GDM1 (cell line): ENCODE measurements at regions not wholly inside any gene's neighbourhood (a gene's known extent, or its start where the extent isn't known, plus 50 kb on each side); places are given as distances from the start of the nearest gene placed in this dataset.
A peak's percentile ranks its signal among the peaks of the same experiment; 100 is the strongest.

ENCODE experiments used
- DNase-seq: peaks from one replicate; lab custom pipeline; 2025; lab: John Stamatoyannopoulos, UW

DNA sequence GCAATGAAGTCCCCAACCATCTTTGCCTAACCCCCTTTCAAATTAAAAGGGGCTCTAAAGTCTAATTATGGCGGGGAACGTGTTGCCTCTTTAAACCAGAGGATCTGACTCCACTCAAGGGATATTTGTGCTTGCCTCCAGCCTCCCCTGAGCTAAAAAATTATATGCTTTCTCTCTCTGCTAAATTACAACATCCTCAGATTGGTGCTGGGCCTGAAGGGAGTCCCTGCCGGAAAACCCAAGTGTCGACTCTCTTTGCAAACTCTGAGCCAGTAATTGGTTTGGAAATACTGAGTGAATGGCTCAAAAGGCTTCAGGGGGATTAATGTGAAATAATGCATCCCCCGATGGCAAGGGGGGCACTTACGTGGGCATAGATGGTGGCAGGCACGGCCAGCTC is 208.5 kb upstream of the TNRC6C start:
- no peak for DNase-seq

DNA sequence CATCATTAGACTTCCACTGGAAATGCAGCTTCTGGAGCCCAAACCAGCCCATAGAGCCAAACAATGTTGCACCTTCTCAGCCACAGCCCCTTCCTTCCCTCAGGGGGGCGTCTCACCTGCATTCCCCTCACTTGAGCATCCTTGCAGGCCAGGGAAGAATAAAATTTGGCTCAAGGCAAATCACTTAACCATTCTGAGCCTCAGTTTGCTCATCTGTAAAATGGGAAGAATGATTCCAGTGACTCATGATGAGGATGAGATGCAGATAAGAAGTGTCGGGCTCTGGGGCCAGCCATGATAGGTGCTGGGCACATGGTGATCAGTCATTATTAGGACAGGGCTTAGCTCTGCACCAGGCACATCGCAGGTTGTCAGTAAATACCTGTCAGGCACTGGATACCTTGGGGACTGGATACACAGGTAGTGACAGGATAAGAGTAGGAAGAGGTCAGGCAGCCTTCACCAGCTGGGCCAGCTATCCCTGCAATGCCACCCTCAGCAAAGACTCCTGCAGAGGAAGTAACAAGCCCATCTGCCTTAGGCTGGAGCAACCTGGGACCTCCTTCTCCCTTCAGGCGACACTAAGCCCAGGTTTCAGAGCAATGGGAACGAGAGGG is 208.0 kb upstream of the TNRC6C start:
- no peak for DNase-seq

DNA sequence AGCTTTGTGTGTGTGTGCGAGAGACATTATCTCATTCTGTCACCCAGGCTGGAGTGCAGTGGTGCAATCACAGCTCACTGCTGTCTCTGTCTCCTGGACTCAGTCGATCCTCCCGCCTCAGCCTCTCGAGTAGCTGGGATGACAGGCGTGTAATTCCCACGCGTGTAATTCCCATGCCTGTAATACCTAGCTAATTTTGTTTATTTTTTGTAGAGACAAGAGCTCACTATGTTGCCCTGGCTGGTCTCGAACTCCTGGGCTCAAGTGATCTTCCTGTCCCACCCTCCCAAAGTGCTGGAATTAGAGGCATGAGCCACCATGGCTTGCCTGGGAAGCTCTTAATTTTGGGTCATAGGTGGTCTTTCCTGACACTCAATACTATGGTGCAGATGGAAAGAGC is 205.3 kb upstream of the TNRC6C start:
- no peak for DNase-seq

DNA sequence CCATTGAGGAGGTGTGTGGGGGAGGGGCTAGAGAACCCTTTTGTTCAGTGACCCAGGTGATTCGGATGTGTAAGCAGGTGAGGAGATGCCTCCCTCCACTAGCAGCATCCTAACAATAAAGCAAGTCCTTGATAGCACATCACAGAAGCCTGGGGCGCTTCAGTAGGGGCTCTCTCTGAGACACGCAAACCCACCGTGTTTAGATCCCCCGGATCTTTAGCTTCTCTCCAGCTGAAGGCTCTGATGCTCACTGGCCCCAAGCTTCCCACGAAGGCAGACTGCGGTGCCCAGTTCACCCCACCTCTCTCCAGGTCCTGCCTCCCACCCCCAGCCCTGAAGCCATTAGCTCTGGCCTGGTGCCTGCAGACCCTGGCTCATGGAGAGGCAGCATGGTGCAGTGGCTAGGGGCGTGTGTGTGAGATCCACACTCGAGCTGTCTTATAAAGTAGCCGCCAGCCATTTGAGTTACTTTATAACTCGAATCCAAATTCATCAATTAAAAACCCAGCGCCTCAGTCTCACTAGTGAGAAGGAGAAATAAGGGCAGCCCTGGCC is 204.7 kb upstream of the TNRC6C start:
- no peak for DNase-seq

DNA sequence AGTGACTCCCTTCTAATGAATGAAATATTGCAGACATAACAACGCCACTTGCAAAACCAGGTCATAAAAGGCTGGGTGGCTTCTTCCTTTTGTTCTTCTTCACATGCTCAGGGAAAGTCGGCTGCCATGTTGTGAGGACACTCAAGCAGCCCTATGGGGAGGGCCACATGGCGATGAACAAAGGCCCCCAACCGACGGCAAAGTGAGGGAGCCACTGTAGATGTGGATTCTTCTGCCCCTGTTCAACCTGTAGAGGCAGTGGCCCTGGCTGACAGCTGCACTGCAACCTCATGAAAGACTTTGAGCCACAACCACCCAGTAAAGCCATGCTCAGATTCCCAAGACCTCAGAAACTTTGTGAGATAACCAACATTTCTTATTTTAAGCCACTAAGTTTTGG is 203.5 kb upstream of the TNRC6C start:
- no peak for DNase-seq

DNA sequence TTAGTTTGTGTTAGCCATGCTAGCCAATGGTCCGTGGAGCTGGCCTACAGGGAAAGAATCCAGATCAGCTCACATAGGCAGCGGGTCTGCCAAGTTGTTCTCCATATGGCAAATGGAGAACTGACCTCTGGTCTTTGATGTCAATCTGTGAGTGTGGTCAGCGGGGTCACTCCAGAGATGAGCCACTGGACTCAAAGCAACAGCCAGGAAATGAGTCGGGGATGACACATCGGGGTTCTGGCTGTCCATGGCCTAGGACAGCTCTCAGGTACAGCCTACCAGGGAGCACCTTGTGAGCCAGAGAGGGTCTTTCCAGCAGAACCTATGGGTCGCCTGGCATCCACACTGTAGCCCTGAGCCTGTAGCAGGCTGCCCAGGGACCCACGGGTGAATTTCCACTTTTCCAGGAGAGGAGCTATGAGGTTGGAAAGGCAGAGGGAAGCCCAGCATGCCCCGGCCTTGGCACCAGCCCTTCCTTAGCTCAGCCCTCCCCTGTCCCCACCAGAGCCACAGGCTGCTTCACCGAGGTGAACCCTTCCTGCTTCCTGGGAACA is 203.0 kb upstream of the TNRC6C start:
- DNase-seq = no peak

DNA sequence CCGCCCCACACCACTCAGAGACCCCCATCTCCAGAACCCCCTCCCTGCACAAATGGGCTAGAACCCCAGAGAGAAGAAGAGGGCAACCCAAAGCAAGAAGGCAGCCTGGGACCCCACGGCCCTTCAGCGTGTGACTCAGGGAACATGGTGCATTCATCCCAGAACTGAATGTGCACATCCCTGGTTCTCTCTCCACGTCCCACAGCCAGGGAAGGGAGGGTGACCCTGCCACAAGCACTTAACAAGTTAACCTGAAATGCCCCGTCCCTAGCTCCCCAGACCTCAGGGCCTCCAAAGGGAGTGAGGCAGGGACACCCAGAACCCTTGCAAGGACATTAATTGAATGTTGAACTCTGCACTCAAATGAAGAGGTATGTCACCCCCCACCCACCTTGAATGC is 202.5 kb upstream of the TNRC6C start:
- DNase-seq = no peak

DNA sequence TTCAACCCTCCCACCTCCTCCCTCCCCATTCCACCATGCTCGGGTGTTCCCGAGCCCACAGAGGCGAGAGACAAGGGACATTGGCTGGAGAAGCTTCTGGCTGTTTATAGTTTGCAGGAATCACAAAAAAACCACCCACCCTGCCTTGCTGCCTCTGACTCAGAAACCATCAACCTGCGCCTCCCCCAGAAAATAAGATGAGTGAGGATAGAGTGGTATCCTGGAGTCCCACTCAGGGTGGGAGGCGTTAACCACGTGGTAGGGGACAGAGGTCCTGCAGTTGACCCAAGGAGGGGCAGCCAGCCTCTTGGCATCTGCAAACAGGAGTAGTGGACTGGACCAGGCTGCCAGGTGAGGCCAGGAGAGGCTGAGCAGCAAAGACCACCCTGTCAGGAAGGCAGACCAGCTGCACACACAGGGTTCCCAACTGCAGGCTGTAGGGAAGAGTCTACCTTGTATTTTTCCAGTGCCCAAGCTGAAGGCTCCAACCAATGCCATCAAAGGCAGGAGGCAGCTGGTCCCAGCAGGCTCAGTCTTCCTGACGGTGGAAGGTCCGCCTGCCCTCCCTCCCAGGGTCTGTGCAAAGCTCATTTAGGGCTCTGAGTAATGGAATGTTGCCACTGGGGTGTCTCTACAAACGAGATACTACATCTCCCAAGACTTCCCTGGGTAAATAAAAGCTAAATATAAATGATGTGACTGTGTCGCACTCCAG is 201.5 kb upstream of the TNRC6C start:
- DNase-seq = no peak

DNA sequence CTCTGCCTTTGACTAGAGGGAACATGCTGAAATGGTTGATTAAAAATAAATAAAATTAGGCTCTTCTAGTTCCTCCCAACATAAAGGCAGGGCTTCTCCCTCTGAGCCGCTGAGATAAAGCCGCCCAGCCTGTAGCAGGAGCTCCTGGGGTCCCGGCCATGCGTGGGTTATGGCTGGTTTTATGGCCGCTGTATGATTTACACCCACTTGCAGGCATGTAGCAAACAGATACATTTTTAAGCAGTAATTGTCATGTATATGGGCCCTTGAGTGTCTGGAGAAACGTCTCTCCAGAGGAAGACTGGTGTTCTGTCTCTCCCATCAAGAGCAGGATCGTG is 201.0 kb upstream of the TNRC6C start:
- no peak for DNase-seq

DNA sequence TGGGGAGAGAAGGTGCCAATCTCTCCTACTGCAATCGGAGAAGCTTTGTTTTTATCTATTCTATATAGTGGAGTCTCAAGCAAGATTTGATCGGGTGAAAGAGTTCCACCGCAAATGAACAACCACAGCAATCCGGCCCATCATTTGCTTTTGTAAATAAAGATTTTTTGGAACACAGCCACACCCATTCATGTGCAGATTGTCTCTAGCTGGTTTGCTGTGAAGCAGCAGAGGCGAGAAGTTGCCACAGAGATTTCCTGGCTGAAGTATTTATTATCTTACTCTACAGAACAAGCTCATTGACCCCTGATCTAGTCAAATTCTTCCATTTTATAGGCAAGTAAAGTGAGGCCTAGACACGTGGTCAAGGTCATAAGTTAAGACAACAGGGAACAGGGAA is 195.5 kb upstream of the TNRC6C start:
- no peak for DNase-seq

DNA sequence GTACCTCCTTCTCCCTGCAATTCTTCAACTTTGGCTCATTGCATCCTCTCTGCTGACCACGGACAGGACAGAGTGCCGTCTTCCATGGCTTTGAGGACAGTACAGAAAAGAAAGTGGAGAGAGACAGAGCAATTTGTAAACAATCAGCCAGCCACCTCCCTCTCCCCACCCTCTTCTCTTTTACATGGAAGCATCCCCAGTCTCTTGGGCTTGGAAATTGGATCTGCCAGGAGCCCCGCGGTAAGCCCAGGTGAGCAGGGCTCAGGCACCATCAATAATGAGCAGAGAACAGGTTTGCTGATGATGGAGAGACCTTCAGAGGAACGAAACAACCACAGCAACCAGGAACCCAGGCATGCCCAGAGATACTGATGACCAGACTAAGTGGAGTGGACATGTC is 194.9 kb upstream of the TNRC6C start:
- DNase-seq = no peak

DNA sequence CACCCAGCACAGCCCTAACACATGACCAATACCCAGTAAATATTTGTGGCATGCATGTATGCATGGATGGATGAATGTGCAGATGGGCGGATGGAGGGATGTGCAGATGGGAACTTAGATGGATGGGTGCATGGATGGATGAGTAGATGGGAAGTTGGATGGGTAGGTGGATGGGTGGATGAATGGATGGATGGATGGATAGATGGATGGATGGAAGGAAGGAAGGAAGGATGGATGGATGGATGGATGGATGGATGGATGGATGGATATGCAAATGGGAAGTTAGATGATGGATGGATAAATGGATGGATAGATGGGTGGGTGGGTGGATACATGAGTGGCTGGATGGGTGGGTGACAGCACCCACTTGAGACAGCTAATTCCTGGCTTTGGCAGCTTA is 193.2 kb upstream of the TNRC6C start:
- no peak for DNase-seq

DNA sequence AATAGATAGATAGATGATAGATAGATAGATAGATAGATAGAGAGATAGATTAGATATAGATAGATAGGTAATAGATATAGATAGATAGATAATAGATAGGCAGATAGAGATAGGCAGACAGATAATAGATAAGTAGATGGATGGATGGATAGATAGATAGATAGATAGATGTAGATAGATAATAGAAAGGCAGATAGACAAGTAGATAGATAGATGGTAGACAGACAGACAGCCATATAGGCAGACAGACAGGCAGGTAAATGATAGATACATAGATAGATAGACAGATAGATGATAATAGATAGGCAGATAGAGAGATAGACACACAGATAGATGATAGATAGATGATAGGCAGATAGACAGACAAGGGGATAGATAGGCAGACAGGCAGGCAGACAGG is 191.4 kb upstream of the TNRC6C start:
- DNase-seq = no peak

DNA sequence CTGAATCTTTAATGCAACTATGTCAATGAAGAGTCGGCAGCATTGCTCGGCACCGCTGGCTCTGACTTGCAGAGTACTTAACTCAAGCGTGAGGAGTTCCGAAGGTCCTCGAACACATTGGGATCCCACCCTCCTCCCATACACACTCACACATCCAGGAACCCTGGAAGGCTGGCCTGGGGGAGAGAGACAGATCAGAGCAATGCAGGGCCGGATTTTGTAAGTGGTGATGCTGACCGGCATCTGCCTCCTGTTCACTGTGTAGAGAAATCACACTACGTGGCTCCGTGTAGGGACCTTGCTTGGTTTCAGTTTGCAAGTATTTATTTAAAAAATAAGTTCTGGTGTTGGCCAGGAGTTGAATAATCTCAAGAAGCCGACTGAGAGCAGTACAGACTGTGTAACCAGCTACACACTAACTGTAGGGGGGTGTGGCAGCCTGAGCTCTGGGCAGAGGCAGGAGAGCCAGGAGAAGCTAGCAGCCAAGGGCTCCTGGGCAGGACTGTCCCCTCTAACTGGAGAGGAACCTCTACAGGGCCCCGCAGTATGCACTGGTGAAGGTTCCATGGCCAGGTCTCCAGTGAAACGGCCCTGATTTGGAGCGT is 190.2 kb upstream of the TNRC6C start:
- no peak for DNase-seq

DNA sequence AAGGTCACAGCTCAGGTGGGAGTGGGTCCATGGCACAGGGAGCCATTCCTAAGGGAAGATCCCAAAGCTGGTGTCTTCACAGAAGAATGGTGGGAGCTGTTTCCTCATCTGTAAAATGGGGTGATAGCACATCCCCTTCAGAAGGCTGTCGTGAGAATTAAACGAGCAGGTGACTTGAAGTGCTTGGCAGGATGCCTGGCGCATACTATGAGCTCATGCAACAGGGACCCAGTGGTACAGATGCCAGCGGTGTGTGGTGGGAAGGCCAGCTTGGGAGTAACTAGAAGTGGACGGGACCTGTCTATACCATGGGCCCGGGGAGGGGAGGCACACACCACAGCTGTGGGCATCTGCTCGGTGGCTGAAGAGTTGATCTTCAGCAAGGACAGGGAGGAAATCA is 189.3 kb upstream of the TNRC6C start:
- DNase-seq = no peak

DNA sequence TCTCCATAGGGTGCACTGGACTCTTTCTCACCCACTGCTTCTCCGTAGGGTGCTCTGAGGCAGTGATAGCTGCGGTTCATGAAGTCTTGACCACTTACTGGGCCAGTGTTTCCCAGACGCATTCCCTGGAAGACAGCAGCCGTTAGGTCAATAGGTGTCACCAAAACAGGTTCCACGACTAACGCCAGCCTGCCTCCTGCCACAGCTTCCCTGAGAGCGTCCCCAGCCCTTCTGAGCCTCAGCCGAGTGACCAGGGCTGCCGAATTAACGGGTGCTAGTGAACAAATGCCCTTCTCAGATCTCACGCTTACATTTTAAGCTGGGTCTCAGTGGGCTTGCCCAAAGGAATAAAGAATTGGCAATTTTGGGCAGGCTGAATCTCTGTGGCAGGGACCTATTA is 188.7 kb upstream of the TNRC6C start:
- no peak for DNase-seq

DNA sequence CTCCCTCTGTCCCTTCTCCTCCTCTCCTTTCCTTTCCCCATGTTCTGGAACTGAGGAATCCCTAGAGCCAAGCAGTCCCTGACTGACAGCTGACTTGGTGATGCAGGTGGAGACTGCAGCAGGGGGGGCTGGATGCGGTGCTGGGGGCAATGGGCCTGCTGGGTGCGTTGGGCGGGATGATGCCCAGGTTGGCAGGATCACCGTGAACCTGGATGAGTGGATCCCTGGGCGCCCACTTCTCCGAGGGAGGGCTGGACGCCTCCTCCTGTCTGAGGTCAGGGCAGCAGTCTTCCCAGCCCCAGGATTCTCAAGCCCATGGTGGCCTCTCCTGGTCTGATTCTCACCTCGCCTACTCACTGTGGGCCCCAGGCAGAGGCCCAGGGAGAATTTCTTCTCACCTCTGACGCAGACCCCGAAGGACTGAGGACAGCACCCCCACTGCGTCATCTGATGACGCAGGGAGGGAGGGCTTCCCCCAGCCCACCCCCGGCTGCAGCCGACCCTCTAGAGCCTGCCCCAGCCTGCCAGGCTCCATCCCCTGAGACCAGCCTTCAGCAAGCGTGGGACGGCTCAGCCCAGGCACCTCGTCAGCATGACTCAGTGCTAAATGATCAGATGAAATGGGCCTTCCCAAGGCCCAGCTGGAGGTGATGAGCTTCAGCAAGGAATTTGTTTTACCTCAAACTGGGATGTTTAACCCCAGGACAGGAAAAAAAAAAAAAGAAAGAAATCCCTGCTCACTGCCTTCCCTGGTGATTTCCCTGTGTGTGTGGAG is 188.0 kb upstream of the TNRC6C start:
- DNase-seq = no peak

DNA sequence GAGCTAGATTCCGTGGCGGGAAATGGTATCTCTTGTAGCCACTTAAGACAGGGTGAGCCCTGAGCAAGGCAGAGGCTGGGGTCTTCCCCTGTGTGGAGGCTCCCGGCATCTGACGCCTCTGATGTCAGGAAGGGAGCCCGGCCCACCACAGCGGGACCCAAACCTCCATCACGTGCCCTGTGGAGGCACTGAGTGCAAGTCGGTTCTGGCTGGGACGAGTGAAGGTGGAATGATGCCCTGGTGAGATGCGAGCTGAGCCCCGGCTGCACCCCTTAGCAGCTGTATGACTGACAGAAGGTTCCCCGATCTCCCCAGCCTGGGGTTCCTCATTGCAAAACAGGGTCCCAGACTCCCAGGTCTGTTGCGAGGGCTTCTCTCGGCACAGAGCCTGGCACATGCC is 187.4 kb upstream of the TNRC6C start:
- DNase-seq = no peak

DNA sequence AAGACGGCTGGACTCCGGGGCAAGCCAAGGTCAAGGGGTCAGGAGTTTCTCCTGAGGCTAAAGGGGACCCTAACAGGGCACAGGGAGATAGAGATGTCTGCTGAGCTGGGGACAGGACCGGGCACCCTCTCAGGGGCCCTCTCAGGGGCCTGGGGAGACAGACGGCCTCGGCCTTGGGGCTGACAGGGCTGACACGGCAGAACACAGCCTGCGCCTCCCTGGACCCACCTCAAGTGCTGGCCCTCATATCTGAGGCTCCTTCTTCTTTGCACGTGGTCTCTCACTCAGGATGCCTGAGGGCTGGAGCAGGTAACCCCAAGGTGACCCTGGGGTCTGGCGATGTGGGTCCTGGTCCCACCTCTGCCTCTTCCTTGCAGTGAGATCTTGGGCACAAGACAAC is 186.9 kb upstream of the TNRC6C start:
- DNase-seq = no peak

DNA sequence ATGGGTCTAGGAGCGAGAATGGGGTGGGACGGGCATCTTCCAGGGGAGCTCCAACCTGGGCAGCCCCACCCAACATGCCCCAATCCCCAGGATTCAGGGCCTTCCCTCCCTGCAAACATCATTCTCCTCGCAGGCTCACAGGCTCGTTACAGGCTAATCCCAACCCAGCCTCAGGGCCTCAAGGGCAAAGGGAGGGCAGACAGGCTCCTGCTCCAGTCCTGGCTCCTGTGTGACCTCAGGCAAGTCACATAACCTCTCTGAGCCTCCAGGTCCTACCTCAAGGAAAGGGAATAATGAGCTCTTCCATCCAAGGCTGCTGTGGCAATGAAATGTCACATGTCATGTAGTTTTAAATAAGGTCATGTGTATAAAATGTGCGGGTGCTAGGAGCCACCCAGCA is 186.5 kb upstream of the TNRC6C start:
- no peak for DNase-seq

DNA sequence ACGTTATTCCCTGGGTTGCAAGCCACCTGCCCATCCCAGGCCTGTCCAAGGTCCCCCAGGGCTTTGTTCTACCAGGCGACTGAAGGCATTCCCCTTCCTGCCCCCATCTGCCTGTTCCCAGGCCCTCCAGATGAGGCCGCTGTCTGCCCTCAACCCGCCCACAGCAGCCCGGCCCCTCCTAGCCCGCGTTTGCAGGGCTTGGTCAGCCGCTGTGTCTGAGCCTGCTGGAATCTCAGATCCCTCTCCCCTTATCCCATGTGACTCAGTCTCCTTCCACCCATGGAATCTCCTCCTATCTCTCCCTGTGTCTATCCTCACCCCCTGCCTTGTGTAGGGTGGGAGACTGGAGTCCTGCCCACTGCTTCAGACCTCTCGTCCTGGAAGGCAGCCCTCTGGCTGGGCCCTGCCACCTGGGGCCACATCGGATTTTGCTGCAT is 186.0 kb upstream of the TNRC6C start:
- DNase-seq = peak; percentile 27

DNA sequence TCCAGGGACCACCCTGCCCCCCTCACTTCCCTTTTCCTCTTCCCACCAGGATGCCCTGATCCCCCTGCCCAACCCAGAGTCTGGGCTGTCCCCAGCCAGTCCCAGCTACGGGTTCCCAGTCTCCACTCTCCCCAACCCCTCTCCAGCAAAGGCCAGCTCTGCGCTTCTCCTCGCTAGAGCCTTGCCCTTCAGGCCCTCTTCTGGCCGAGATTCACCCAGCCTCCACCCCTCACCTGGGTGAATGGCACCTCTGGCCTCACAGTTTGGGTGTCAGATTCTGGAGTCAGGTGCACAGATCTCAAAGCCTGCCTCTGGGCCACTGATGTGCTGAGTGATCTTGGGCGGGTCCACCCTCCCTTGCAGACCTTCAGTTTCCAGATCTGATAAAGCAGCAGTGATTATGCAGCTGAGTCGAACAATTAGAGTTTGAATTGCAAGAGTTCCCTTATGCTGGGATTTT is 185.6 kb upstream of the TNRC6C start:
- DNase-seq = no peak
